A549 (cell line): ENCODE measurements at regions not wholly inside any gene's neighbourhood (a gene's known extent, or its start where the extent isn't known, plus 50 kb on each side); places are given as distances from the start of the nearest gene placed in this dataset.
A peak's percentile ranks its signal among the peaks of the same experiment; 100 is the strongest.

Experiments used
- BHLHE40 ChIP-seq: IDR thresholded peaks from 2 replicates; pipeline ENCODE4 v1.6.1; 2012; ENCODE audit warnings: low read depth, low read length, inconsistent platforms
- CTCF ChIP-seq: fragments of >200 bp; sonication (Bioruptor Twin); formaldehyde crosslinking; IDR thresholded peaks from 3 replicates; pipeline ENCODE4 v1.5.1; 2016
- EP300 ChIP-seq, 2 experiments: fragments of >200 bp; sonication (Bioruptor Twin); formaldehyde crosslinking; IDR thresholded peaks; 2 replicates in 1 of 2; 3 replicates in 1 of 2; pipeline ENCODE4 v1.6.1; 2016 to 2017
- POLR2A ChIP-seq: IDR thresholded peaks from 2 replicates; pipeline ENCODE4 v1.6.1; 2012; ENCODE audit warnings: mild to moderate bottlenecking, low read length
- RCOR1 ChIP-seq: fragments of 150-350 bp; IDR thresholded peaks from 2 replicates; pipeline ENCODE4 v1.6.1; 2014; ENCODE audit warnings: antibody characterized with exemption, low read length, low read depth
- ZNF302 ChIP-seq: fragments of 250-450 bp; sonication (Bioruptor Pico); IDR thresholded peaks from 2 replicates; pipeline ENCODE4 v1.9.0; 2021; ENCODE audit warnings: inconsistent platforms, mild to moderate bottlenecking, moderate library complexity
- TF ChIP-seq, protein P1 (sequence below): fragments of 200-600 bp; sonication (generic); IDR thresholded peaks from 2 replicates; pipeline ENCODE4 v1.6.1; 2016; ENCODE audit warnings: antibody characterized with exemption, mild to moderate bottlenecking, moderate library complexity

GRCh38 chr2:215712871-215713790, 277.3 kb upstream of the FN1 start:
- TF ChIP-seq EP300 (IDR thresholded peaks at IDR 0.05) = 0 out of 5 replicates have a peak, but pooled peaks of 1 of the 2 experiments have one; percentile 22
- no peak for TF ChIP-seq RCOR1
- TF ChIP-seq POLR2A = no peak
- TF ChIP-seq, protein P1, sequence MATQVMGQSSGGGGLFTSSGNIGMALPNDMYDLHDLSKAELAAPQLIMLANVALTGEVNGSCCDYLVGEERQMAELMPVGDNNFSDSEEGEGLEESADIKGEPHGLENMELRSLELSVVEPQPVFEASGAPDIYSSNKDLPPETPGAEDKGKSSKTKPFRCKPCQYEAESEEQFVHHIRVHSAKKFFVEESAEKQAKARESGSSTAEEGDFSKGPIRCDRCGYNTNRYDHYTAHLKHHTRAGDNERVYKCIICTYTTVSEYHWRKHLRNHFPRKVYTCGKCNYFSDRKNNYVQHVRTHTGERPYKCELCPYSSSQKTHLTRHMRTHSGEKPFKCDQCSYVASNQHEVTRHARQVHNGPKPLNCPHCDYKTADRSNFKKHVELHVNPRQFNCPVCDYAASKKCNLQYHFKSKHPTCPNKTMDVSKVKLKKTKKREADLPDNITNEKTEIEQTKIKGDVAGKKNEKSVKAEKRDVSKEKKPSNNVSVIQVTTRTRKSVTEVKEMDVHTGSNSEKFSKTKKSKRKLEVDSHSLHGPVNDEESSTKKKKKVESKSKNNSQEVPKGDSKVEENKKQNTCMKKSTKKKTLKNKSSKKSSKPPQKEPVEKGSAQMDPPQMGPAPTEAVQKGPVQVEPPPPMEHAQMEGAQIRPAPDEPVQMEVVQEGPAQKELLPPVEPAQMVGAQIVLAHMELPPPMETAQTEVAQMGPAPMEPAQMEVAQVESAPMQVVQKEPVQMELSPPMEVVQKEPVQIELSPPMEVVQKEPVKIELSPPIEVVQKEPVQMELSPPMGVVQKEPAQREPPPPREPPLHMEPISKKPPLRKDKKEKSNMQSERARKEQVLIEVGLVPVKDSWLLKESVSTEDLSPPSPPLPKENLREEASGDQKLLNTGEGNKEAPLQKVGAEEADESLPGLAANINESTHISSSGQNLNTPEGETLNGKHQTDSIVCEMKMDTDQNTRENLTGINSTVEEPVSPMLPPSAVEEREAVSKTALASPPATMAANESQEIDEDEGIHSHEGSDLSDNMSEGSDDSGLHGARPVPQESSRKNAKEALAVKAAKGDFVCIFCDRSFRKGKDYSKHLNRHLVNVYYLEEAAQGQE = no peak
- TF ChIP-seq BHLHE40 = no peak
- no peak for TF ChIP-seq ZNF302 (CRISPR knock-in tag)
- no peak for TF ChIP-seq CTCF
